GM12878 (cell line): ENCODE measurements at regions not wholly inside any gene's neighbourhood (a gene's known extent, or its start where the extent isn't known, plus 50 kb on each side); places are given as distances from the start of the nearest gene placed in this dataset.

ENCODE experiments used
- NFIC ChIP-seq: IDR thresholded peaks from 2 replicates; pipeline ENCODE4 v1.6.1; 2012; ENCODE audit warnings: low read depth, mild to moderate bottlenecking, inconsistent platforms, low read length, moderate library complexity
- POLR2A ChIP-seq: IDR thresholded peaks from 2 replicates; pipeline ENCODE4 v1.6.1; 2011; ENCODE audit warnings: low read depth, mild to moderate bottlenecking, low read length
- POLR2AphosphoS5 ChIP-seq: IDR thresholded peaks from 2 replicates; pipeline ENCODE4 v1.6.1; 2011; ENCODE audit warnings: mild to moderate bottlenecking, low read length, inconsistent platforms
- RAD21 ChIP-seq: IDR thresholded peaks from 2 replicates; pipeline ENCODE4 v1.6.1; 2011; ENCODE audit warnings: mild to moderate bottlenecking, low read depth, low read length, moderate library complexity; ENCODE audit not compliant: insufficient read depth
- ZNF207 ChIP-seq: fragments of 450-650 bp; IDR thresholded peaks from 2 replicates; pipeline ENCODE4 v1.6.1; 2014; ENCODE audit warnings: antibody characterized with exemption, mild to moderate bottlenecking, borderline replicate concordance
- TF ChIP-seq, protein P1 (sequence below): fragments of 450-650 bp; IDR thresholded peaks from 2 replicates; pipeline ENCODE4 v1.6.1; 2014; ENCODE audit warnings: mild to moderate bottlenecking
- TF ChIP-seq, protein P2 (sequence below), 3 experiments: IDR thresholded peaks in 2 of 3; conservative IDR thresholded peaks in 1 of 3; 2 replicates each; pipeline ENCODE4 v1.5.1; 2011; ENCODE audit warnings: low read depth in 3 of 3, low read length in 3 of 3, mild to moderate bottlenecking in 3 of 3, control low read depth in 2 of 3, moderate library complexity in 2 of 3, inconsistent platforms in 1 of 3, mixed read lengths in 1 of 3; ENCODE audit not compliant: control insufficient read depth in 2 of 3, insufficient read depth in 1 of 3; ENCODE audit errors: extremely low read depth in 1 of 3

DNA sequence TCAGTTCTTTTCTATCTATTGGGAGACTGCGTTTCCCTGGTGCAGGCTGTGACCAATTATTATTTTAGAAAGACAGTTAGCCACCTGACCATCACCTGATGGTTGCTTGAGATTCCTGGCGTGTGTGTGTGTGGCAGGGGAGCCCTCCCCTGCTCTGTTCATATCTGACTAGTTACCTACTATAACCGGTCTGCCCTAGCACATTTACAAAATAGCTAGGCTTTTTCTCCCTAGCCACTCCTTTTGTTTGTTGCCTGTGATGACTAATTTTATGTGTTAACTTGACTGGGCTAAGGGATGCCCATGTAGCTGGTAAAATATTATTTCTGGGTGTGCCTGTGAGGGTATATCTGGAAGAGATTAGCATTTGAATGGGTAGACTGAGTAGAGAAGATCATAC lies 76.9 kb downstream of the OLFM4 start:
- TF ChIP-seq, protein P1, sequence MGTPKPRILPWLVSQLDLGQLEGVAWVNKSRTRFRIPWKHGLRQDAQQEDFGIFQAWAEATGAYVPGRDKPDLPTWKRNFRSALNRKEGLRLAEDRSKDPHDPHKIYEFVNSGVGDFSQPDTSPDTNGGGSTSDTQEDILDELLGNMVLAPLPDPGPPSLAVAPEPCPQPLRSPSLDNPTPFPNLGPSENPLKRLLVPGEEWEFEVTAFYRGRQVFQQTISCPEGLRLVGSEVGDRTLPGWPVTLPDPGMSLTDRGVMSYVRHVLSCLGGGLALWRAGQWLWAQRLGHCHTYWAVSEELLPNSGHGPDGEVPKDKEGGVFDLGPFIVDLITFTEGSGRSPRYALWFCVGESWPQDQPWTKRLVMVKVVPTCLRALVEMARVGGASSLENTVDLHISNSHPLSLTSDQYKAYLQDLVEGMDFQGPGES: no peak
- TF ChIP-seq, protein P2, sequence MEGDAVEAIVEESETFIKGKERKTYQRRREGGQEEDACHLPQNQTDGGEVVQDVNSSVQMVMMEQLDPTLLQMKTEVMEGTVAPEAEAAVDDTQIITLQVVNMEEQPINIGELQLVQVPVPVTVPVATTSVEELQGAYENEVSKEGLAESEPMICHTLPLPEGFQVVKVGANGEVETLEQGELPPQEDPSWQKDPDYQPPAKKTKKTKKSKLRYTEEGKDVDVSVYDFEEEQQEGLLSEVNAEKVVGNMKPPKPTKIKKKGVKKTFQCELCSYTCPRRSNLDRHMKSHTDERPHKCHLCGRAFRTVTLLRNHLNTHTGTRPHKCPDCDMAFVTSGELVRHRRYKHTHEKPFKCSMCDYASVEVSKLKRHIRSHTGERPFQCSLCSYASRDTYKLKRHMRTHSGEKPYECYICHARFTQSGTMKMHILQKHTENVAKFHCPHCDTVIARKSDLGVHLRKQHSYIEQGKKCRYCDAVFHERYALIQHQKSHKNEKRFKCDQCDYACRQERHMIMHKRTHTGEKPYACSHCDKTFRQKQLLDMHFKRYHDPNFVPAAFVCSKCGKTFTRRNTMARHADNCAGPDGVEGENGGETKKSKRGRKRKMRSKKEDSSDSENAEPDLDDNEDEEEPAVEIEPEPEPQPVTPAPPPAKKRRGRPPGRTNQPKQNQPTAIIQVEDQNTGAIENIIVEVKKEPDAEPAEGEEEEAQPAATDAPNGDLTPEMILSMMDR (IDR thresholded peaks at IDR 0.05 in 2 of 3, conservative IDR thresholded peaks at IDR 0.05 in 1 of 3; ENCODE audit: control insufficient read depth in 2 of 3, extremely low read depth in 1 of 3, insufficient read depth in 1 of 3, low read depth in 3 of 3, low read length in 3 of 3): no peak
- TF ChIP-seq POLR2AphosphoS5 (no peak), RAD21 (no peak), NFIC (no peak), POLR2A (no peak), ZNF207 (no peak)
